ENCODE measurements at regions not wholly inside any gene's neighbourhood (a gene's known extent, or its start where the extent isn't known, plus 50 kb on each side); places are given as distances from the start of the nearest gene placed in this dataset.

DNA sequence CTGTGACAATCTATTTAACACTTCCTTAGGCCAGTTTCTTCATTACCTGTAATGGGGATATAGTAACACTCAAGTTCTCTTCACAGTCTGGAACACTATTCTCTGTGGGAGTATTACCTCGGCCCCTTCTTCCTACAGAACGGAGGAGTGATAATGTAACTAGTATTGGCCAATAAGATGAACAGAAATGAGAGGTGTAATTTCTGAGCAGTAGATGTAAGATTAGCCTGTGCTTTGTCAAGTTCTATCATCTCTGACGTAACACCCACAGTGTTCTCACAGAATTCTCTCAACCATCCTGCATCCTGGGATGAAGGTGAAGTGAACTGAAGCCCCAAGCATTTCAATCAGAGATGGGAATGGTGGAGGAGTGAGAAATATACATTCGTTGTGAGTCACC is 65.2 kb upstream of the TOP3B start:
- Histone ChIP-seq H3K4me1 (no peaks in the 10 kb centered on the region), H3K27me3 (no peaks in the 10 kb centered on the region), H3K36me3 (no peaks in the 10 kb centered on the region), H3K4me3 (no peak overlapping the region), H3K9me3 (no peaks in the 10 kb centered on the region), H3K27ac (no peak overlapping the region)
- intact Hi-C loops (cut with DNase I) = no loop called here
- DNase-seq = no peak
- WGBS, 2 donors = 71 to 82% methylated on average over 4 of the region's 4 CpGs
- TF ChIP-seq EP300 (IDR thresholded peaks at IDR 0.05) (no peak), POLR2A (IDR thresholded peaks at IDR 0.05) (no peak), POLR2AphosphoS5 (IDR thresholded peaks at IDR 0.05) (no peak)
- TF ChIP-seq, protein P1, sequence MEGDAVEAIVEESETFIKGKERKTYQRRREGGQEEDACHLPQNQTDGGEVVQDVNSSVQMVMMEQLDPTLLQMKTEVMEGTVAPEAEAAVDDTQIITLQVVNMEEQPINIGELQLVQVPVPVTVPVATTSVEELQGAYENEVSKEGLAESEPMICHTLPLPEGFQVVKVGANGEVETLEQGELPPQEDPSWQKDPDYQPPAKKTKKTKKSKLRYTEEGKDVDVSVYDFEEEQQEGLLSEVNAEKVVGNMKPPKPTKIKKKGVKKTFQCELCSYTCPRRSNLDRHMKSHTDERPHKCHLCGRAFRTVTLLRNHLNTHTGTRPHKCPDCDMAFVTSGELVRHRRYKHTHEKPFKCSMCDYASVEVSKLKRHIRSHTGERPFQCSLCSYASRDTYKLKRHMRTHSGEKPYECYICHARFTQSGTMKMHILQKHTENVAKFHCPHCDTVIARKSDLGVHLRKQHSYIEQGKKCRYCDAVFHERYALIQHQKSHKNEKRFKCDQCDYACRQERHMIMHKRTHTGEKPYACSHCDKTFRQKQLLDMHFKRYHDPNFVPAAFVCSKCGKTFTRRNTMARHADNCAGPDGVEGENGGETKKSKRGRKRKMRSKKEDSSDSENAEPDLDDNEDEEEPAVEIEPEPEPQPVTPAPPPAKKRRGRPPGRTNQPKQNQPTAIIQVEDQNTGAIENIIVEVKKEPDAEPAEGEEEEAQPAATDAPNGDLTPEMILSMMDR (IDR thresholded peaks at IDR 0.05) = no peak

DNA sequence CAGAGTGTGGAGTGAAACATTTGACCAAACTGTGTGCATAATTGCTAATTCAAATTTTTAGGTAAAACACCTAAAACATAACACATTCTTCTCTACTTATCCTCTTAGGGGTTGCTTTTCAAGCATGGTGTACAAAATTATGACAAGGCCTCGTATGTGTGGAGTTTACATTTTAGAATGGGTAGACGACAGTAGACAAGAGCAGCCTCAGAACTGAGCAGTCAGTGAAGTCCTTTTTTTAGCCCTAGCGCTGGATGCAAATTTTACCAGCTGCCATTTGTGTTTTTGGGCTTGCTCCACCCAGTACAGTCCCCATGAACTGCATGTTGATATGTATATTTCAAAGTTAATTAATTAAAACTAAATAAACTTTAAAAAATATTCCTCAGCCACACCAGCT is 64.7 kb upstream of the TOP3B start:
- intact Hi-C loops (cut with DNase I) = no loop called here
- no peaks in the 10 kb centered on the region for H3K9me3 ChIP-seq
- TF ChIP-seq EP300 (IDR thresholded peaks at IDR 0.05) (no peak), POLR2A (IDR thresholded peaks at IDR 0.05) (no peak), POLR2AphosphoS5 (IDR thresholded peaks at IDR 0.05) (no peak)

DNA sequence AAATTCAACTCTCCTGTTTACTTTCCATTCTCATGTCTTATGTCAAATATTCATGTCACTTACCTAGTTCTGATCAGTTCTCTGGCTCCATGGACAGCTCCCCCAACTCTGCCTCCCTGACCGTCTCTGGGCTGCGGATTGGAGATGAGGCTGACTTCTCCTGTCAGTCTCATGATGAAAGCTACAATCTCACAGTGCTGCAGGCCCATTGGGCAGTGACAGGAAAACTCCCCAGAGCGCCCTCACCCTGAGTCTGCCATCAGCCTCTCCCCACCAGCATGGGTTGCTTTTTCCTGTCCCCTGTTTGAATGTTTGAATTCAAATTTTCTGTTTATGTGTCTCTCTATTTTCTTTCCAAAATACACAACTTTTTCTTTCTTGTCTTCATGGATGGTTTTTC is 63.8 kb upstream of the TOP3B start:
- H3K36me3 ChIP-seq = no peaks in the 10 kb centered on the region
- DNase-seq = no peak
- H3K27me3 ChIP-seq = no peaks in the 10 kb centered on the region
- intact Hi-C loops (cut with DNase I) = no loop called here
- H3K27ac ChIP-seq = no peak overlapping the region
- TF ChIP-seq, protein P1 (IDR thresholded peaks at IDR 0.05) = no peak
- no peak for TF ChIP-seq EP300 (IDR thresholded peaks at IDR 0.05)
- TF ChIP-seq POLR2A (IDR thresholded peaks at IDR 0.05) = no peak
- no peak for TF ChIP-seq POLR2AphosphoS5 (IDR thresholded peaks at IDR 0.05)
- H3K9me3 ChIP-seq = no peaks in the 10 kb centered on the region
- no peaks in the 10 kb centered on the region for H3K4me1 ChIP-seq
- 51 to 53% methylated on average over 3 of the region's 3 CpGs for WGBS, 2 donors
- no peak overlapping the region for H3K4me3 ChIP-seq

More for the DNA sequence above, 64.7 kb upstream of the TOP3B start:
- DNase-seq = no peak
- Histone ChIP-seq H3K27me3 (no peaks in the 10 kb centered on the region), H3K4me1 (no peaks in the 10 kb centered on the region), H3K27ac (no peak overlapping the region), H3K36me3 (no peaks in the 10 kb centered on the region), H3K4me3 (no peak overlapping the region)
- WGBS, 2 donors = 72 to 73% methylated on average over 3 of the region's 3 CpGs

DNA sequence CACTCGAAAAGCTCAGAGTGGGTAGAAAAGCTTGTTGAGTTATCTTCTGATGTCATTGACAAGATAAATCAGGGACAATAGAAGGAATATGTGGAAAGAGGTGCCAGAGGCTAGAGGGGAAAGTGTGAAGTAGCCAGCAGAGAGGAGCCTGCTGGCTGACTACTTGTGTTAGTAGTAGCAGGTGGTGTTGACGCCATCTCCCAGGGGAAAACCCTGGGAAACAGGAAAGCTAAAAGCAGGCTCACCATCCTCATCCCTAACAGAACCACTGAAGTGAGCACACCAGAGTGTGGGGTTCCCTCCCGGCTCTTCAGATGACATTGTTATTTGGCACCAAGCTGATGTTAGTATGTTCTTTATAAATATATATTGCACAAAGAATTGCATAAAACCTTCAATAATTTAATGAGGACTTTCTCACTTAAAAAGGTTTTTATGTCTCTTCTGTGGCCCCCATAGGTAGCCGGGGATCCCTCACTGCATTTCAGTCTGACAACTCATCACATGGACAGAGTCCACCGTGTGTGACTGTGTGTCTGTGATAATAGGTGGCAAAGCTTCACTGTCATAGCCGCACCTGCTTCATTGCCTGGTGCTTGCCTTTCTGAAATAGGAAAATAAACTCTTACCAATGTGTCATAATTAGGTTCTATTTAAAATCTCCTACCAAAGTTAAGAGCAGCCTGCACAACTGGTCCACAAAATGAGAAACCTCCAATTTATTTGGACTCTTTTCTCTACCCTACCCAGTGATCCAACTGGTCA is 63.2 kb upstream of the TOP3B start:
- H3K27ac ChIP-seq = no peak overlapping the region
- no peak overlapping the region for H3K4me3 ChIP-seq
- H3K4me1 ChIP-seq = no peaks in the 10 kb centered on the region
- no peaks in the 10 kb centered on the region for H3K27me3 ChIP-seq
- H3K36me3 ChIP-seq = no peaks in the 10 kb centered on the region
- H3K9me3 ChIP-seq = no peaks in the 10 kb centered on the region
- TF ChIP-seq, protein P1 (IDR thresholded peaks at IDR 0.05) = no peak
- TF ChIP-seq EP300 (IDR thresholded peaks at IDR 0.05) = no peak
- no peak for TF ChIP-seq POLR2A (IDR thresholded peaks at IDR 0.05)
- TF ChIP-seq POLR2AphosphoS5 (IDR thresholded peaks at IDR 0.05) = no peak
- intact Hi-C loops (cut with DNase I) = no loop called here
- WGBS, 2 donors = 60 to 75% methylated on average over 6 of the region's 6 CpGs
- no peak for DNase-seq

DNA sequence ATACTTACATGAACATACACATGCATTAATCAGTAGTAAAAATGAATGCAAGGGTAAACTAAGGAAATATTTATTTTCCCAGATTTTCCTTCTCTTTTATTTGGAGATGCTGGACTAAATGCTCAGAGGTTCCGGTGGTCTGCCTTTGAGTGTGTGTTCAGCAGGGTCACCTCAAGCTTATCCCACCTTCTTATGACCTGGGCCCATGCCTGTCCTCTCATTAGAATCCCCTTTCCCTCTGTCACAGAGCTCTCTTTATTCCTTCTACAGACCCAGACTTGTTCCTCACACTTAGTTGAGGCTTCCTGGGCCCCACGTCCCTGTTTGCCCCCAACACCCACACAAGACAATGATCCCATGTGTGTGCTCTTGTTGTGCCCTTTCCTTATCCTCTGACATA is 61.6 kb upstream of the TOP3B start:
- TF ChIP-seq, protein P1 (IDR thresholded peaks at IDR 0.05) = no peak
- no peak for TF ChIP-seq POLR2AphosphoS5 (IDR thresholded peaks at IDR 0.05)
- TF ChIP-seq EP300 (IDR thresholded peaks at IDR 0.05) = no peak
- no peak for TF ChIP-seq POLR2A (IDR thresholded peaks at IDR 0.05)

More for the DNA sequence above, 61.6 kb upstream of the TOP3B start:
- Histone ChIP-seq H3K4me3 (no peak overlapping the region), H3K36me3 (no peaks in the 10 kb centered on the region), H3K9me3 (no peaks in the 10 kb centered on the region), H3K27ac (no peak overlapping the region), H3K4me1 (no peaks in the 10 kb centered on the region), H3K27me3 (no peaks in the 10 kb centered on the region)
- intact Hi-C loops (cut with DNase I) = no loop called here
- DNase-seq = no peak
- 56 to 78% methylated on average over 2 of the region's 2 CpGs for WGBS, 2 donors

Measured in sigmoid colon (tissue), 6 donors.